Muscle of arm (tissue), 1 donor: ENCODE measurements at regions not wholly inside any gene's neighbourhood (a gene's known extent, or its start where the extent isn't known, plus 50 kb on each side); places are given as distances from the start of the nearest gene placed in this dataset.
"Not testable (repeated sequence)": the region's sequence is repeated elsewhere in the genome, so short reads cannot be mapped to it uniquely, and the experiment has no call there.

Experiments
- DNase-seq: peaks from one replicate; pipeline ENCODE4 v3.0.0-alpha.2; 2013

- peak; percentile 39 for DNase-seq
Measured at GRCh38 chr5:111976705-111977435, 219.9 kb upstream of the NREP start.

- peak; percentile 64 for DNase-seq
Measured at GRCh38 chr5:111975133-111975532, 218.1 kb upstream of the NREP start.

GRCh38 chr5:111973961-111974360, 217.0 kb upstream of the NREP start:
- DNase-seq, result peak; percentile 61

- no peak for DNase-seq
Measured at GRCh38 chr5:111972548-111972947, 215.6 kb upstream of the NREP start.

- DNase-seq, result no peak
Measured at GRCh38 chr5:111972080-111972479, 215.1 kb upstream of the NREP start.

- peak; percentile 46 for DNase-seq
Measured at GRCh38 chr5:111968459-111968858, 211.5 kb upstream of the NREP start.

GRCh38 chr5:111967463-111967862, 210.5 kb upstream of the NREP start:
- no peak for DNase-seq

GRCh38 chr5:111966290-111966689, 209.3 kb upstream of the NREP start:
- DNase-seq, result no peak

GRCh38 chr5:111963555-111963954, 206.6 kb upstream of the NREP start:
- DNase-seq, result no peak

GRCh38 chr5:111962906-111963305, 205.9 kb upstream of the NREP start:
- no peak for DNase-seq

GRCh38 chr5:111961862-111962261, 204.9 kb upstream of the NREP start:
- no peak for DNase-seq

GRCh38 chr5:111960476-111961215, 203.7 kb upstream of the NREP start:
- no peak for DNase-seq

GRCh38 chr5:111958851-111959250, 201.9 kb upstream of the NREP start:
- DNase-seq, result no peak

- not testable (repeated sequence) for DNase-seq
Measured at GRCh38 chr5:111956765-111957164, 199.8 kb upstream of the NREP start.

- DNase-seq, result no peak
Measured at GRCh38 chr5:111954516-111955395, 197.8 kb upstream of the NREP start.

- DNase-seq, result no peak
Measured at GRCh38 chr5:111953351-111954127, 196.5 kb upstream of the NREP start.

GRCh38 chr5:111952555-111952954, 195.6 kb upstream of the NREP start:
- no peak for DNase-seq

GRCh38 chr5:111950660-111951059, 193.7 kb upstream of the NREP start:
- DNase-seq, result no peak

GRCh38 chr5:111948092-111948841, 191.3 kb upstream of the NREP start:
- peak; percentile 87 for DNase-seq

GRCh38 chr5:111946556-111946955, 189.6 kb upstream of the NREP start:
- no peak for DNase-seq

GRCh38 chr5:111945535-111945934, 188.5 kb upstream of the NREP start:
- no peak for DNase-seq
